ENCODE measurements at regions not wholly inside any gene's neighbourhood (a gene's known extent, or its start where the extent isn't known, plus 50 kb on each side); places are given as distances from the start of the nearest gene placed in this dataset.
"Not testable (repeated sequence)": the region's sequence is repeated elsewhere in the genome, so short reads cannot be mapped to it uniquely, and the experiment has no call there.

DNA sequence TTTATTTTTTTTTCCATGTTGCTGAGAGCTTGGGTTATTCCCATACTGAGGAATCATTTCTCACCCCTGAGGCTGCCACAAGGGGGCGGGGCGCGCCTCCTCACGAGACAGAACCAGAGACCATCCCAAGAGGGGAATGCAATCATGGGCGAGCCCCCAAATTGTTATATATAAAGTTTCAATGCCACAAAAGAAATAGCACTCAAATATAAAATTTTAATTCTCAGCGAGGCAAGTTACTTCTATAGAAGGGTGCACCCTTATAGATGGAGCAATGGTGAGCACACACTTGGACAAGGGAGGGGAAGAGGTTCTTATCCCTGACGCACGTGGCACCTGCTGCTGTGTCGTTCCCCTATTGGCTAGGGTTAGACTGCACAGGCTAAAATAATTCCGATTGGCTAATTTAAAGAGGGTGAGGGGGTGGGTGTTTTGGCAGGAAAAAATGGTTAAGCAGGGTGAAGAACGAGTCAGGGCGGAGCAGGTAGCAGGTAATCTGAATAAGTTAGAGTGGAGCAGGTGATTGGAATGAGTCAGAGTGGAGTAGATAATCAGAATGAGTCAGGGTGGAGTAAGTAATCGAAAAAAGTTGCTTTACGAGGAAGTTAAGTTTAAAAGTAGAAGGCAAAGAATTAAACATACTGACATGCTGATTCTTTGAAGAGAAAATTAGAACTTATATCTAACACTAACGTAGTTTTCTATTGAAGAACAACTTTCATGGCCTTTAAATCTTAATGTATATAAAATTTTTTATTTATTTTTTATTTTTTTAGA lies 177.5 kb downstream of the MTCL1 start:
- Histone ChIP-seq H3K9me3 (ENCODE audit: control insufficient read depth, low read length) (no peaks in the 10 kb centered on the region), H3K36me3 (ENCODE audit: control insufficient read depth, insufficient read depth, low read length) (no peaks in the 10 kb centered on the region)
- TF ChIP-seq, protein P1, sequence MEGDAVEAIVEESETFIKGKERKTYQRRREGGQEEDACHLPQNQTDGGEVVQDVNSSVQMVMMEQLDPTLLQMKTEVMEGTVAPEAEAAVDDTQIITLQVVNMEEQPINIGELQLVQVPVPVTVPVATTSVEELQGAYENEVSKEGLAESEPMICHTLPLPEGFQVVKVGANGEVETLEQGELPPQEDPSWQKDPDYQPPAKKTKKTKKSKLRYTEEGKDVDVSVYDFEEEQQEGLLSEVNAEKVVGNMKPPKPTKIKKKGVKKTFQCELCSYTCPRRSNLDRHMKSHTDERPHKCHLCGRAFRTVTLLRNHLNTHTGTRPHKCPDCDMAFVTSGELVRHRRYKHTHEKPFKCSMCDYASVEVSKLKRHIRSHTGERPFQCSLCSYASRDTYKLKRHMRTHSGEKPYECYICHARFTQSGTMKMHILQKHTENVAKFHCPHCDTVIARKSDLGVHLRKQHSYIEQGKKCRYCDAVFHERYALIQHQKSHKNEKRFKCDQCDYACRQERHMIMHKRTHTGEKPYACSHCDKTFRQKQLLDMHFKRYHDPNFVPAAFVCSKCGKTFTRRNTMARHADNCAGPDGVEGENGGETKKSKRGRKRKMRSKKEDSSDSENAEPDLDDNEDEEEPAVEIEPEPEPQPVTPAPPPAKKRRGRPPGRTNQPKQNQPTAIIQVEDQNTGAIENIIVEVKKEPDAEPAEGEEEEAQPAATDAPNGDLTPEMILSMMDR (IDR thresholded peaks at IDR 0.05) = peak; percentile 6

DNA sequence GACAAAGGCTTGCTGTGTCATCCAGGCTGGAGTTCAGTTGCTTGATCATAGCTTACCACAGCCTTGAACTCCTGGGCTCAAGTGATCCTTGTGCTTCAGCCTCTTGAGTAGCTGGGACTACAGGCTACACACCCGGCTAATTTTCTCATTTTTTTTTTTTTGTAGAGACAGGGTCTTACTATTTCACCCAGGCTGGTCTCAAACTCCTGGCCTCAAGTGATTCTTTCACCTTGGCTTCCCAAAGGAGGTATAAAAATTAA lies 178.0 kb downstream of the MTCL1 start:
- H3K4me3 ChIP-seq (ENCODE audit: low read depth, low read length) = no peak overlapping the region
- H3K9ac ChIP-seq = no peak overlapping the region
- H2AFZ ChIP-seq = no peak overlapping the region
- H3K9me3 ChIP-seq (ENCODE audit: control insufficient read depth, low read length) = no peaks in the 10 kb centered on the region
- TF ChIP-seq, protein P1 (IDR thresholded peaks at IDR 0.05) = no peak
- no peaks in the 10 kb centered on the region for H3K36me3 ChIP-seq (ENCODE audit: control insufficient read depth, insufficient read depth, low read length)
- no peaks in the 10 kb centered on the region for H3K79me2 ChIP-seq
- H3K27me3 ChIP-seq (ENCODE audit: control insufficient read depth, insufficient read depth, low read length) = no peaks in the 10 kb centered on the region
- H3K4me2 ChIP-seq (ENCODE audit: low read length) = no peak overlapping the region
- no peaks in the 10 kb centered on the region for H3K4me1 ChIP-seq
- no peak overlapping the region for H3K27ac ChIP-seq

More for the DNA sequence above, 177.5 kb downstream of the MTCL1 start:
- Histone ChIP-seq H3K4me1 (no peaks in the 10 kb centered on the region), H3K4me2 (ENCODE audit: low read length) (no peak overlapping the region), H3K79me2 (no peaks in the 10 kb centered on the region), H3K9ac (no peak overlapping the region), H2AFZ (no peak overlapping the region), H3K27me3 (ENCODE audit: control insufficient read depth, insufficient read depth, low read length) (no peaks in the 10 kb centered on the region), H3K27ac (no peak overlapping the region), H3K4me3 (ENCODE audit: low read depth, low read length) (no peak overlapping the region)

DNA sequence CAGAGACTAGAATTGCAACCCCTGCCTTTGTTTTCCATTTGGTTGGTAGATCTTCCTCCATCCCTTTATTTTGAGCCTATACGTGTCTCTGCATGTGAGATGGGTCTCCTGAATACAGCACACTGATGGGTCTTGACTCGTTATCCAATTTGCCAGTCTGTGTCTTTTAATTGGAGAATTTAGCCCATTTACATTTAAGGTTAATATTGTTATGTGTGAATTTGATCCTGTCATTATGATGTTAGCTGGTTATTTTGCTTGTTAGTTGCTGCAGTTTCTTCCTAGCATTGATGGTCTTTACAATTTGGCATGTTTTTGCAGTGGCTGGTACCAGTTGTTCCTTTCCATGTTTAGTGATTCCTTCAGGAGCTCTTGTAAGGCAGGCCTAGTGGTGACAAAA lies 182.5 kb downstream of the MTCL1 start:
- H3K4me3 ChIP-seq (ENCODE audit: low read depth, low read length); H3K79me2 ChIP-seq; H3K4me1 ChIP-seq; H3K27ac ChIP-seq; H3K9ac ChIP-seq; H3K27me3 ChIP-seq (ENCODE audit: control insufficient read depth, insufficient read depth, low read length); H3K9me3 ChIP-seq (ENCODE audit: control insufficient read depth, low read length); H3K36me3 ChIP-seq (ENCODE audit: control insufficient read depth, insufficient read depth, low read length); H2AFZ ChIP-seq; H3K4me2 ChIP-seq (ENCODE audit: low read length): not testable (repeated sequence)

DNA sequence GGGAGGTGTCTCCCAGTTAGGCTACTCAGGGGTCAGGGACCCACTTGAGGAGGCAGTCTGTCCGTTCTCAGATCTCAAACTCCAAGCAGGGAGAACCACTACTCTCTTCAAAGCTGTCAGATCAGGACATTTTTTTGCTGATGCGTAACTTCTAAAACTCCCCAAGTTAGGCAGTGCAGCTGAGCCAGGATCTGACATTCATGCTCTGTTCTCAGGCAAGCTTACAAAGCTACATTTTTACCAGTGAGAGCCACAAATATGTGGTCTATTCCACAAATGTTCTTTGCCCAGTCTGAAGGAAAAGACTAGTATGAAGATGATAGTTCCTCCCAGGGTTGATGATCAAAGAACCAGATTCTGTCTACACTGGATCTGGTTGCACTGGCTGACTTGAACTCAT lies 184.1 kb downstream of the MTCL1 start:
- Histone ChIP-seq H3K9me3 (ENCODE audit: control insufficient read depth, low read length) (no peaks in the 10 kb centered on the region), H3K27ac (no peak overlapping the region), H3K79me2 (no peaks in the 10 kb centered on the region), H3K4me2 (ENCODE audit: low read length) (no peak overlapping the region), H3K4me1 (no peaks in the 10 kb centered on the region), H3K4me3 (ENCODE audit: low read depth, low read length) (no peak overlapping the region), H2AFZ (no peak overlapping the region), H3K27me3 (ENCODE audit: control insufficient read depth, insufficient read depth, low read length) (no peaks in the 10 kb centered on the region), H3K36me3 (ENCODE audit: control insufficient read depth, insufficient read depth, low read length) (no peaks in the 10 kb centered on the region), H3K9ac (no peak overlapping the region)
- TF ChIP-seq, protein P1 (IDR thresholded peaks at IDR 0.05) = no peak

DNA sequence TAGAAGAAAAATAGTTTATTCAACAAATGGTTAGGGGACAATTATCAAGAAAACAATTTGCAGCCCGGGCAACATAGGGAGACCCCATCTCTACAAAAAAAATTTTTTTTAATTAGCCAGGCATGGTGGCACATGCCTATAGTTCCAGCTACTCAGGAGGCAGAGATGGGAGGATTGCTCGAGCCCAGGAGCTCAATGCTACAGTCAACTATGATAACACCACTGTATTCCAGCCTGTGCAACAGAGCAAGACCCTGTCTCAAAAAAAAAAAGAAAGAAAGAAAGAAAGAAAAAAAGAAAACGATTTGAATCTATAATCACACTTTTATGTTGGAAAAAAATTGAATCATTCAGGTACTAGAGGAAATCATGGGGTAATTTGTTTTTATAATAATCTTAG lies 185.1 kb downstream of the MTCL1 start:
- not testable (repeated sequence) for H3K4me1 ChIP-seq; H3K79me2 ChIP-seq; H3K4me2 ChIP-seq (ENCODE audit: low read length); H3K4me3 ChIP-seq (ENCODE audit: low read depth, low read length); H3K27me3 ChIP-seq (ENCODE audit: control insufficient read depth, insufficient read depth, low read length); H3K27ac ChIP-seq; H3K9me3 ChIP-seq (ENCODE audit: control insufficient read depth, low read length); H3K9ac ChIP-seq; H3K36me3 ChIP-seq (ENCODE audit: control insufficient read depth, insufficient read depth, low read length); H2AFZ ChIP-seq

DNA sequence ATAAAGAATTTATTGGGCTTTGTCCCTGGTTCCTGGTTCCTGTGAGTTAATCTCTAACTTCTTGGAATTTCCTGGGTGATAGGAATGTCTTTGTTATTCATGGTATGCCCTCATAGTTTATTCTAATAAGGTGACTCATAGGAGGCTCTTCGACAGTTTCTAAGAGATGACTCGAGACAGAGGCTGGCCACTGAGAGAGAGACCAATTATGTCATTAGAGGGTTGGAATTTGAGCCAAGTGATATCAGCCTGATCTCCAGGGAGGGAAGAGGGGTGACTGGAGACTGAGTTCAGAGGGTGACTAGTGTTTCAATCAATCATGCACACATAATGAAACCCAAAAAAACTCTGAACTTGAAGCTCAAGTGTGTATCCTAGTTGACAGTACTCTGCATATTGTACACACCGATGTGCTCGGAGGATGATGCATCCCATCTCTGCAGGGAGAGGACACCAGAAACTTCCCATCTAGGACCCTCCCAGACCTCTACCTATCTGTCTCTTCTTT lies 185.7 kb downstream of the MTCL1 start:
- TF ChIP-seq, protein P1 (IDR thresholded peaks at IDR 0.05) = no peak
- H3K79me2 ChIP-seq = no peaks in the 10 kb centered on the region
- no peak overlapping the region for H3K4me3 ChIP-seq (ENCODE audit: low read depth, low read length)
- H3K27ac ChIP-seq = no peak overlapping the region
- H3K36me3 ChIP-seq (ENCODE audit: control insufficient read depth, insufficient read depth, low read length) = no peaks in the 10 kb centered on the region
- H2AFZ ChIP-seq = no peak overlapping the region
- H3K4me2 ChIP-seq (ENCODE audit: low read length) = no peak overlapping the region
- no peaks in the 10 kb centered on the region for H3K9me3 ChIP-seq (ENCODE audit: control insufficient read depth, low read length)
- no peaks in the 10 kb centered on the region for H3K4me1 ChIP-seq
- H3K27me3 ChIP-seq (ENCODE audit: control insufficient read depth, insufficient read depth, low read length) = no peaks in the 10 kb centered on the region
- H3K9ac ChIP-seq = no peak overlapping the region

All from parathyroid adenoma (tissue), 2 donors.